ENCODE measurements at regions not wholly inside any gene's neighbourhood (a gene's known extent, or its start where the extent isn't known, plus 50 kb on each side); places are given as distances from the start of the nearest gene placed in this dataset.

DNA sequence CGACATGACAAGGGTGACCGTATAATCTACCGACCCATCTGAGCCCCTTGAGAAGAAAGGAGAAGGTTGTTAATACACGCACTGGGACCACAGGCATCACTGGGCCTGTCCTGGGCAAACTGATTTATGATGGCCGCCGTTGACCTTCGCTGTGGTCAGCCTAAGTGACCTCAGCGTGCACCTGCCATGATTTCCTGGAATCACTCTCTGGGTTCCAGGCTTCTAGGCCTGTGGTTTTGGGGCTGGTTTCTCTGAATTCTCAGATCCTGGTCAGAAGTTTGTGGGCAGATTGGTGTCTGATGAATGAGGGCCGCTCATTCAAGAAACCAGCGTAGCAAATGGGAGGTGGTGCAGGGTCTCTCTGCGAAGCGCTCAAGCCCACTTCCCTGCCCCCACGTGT, 64.0 kb downstream of the SIK1 start:
- no peak for TF ChIP-seq POLR2AphosphoS5 (IDR thresholded peaks at IDR 0.05; ENCODE audit: borderline replicate concordance, low read depth, low read length)
- no peak for TF ChIP-seq EZH2 (IDR thresholded peaks at IDR 0.05)

Measured in SK-N-MC (cell line).